Loucy (cell line): ENCODE measurements at regions not wholly inside any gene's neighbourhood (a gene's known extent, or its start where the extent isn't known, plus 50 kb on each side); places are given as distances from the start of the nearest gene placed in this dataset.

Experiments used
- EZH2phosphoT487 ChIP-seq: fragments of 200-600 bp; IDR thresholded peaks from 2 replicates; pipeline ENCODE4 v1.6.1; 2018; ENCODE audit warnings: antibody characterized with exemption, mild to moderate bottlenecking, moderate library complexity, borderline replicate concordance
- TF ChIP-seq, protein P1 (sequence below): fragments of 200-600 bp; sonication (generic); conservative IDR thresholded peaks from 2 replicates; pipeline ENCODE4 v1.5.1; 2014; ENCODE audit warnings: mild to moderate bottlenecking, antibody characterized with exemption, low read length

- TF ChIP-seq, protein P1, sequence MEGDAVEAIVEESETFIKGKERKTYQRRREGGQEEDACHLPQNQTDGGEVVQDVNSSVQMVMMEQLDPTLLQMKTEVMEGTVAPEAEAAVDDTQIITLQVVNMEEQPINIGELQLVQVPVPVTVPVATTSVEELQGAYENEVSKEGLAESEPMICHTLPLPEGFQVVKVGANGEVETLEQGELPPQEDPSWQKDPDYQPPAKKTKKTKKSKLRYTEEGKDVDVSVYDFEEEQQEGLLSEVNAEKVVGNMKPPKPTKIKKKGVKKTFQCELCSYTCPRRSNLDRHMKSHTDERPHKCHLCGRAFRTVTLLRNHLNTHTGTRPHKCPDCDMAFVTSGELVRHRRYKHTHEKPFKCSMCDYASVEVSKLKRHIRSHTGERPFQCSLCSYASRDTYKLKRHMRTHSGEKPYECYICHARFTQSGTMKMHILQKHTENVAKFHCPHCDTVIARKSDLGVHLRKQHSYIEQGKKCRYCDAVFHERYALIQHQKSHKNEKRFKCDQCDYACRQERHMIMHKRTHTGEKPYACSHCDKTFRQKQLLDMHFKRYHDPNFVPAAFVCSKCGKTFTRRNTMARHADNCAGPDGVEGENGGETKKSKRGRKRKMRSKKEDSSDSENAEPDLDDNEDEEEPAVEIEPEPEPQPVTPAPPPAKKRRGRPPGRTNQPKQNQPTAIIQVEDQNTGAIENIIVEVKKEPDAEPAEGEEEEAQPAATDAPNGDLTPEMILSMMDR: no peak
- TF ChIP-seq EZH2phosphoT487: no peak
These were observed 271.1 kb downstream of the GALR1 start for GRCh38 chr18:77520767-77521166.
